ENCODE measurements at regions not wholly inside any gene's neighbourhood (a gene's known extent, or its start where the extent isn't known, plus 50 kb on each side); places are given as distances from the start of the nearest gene placed in this dataset.

DNA sequence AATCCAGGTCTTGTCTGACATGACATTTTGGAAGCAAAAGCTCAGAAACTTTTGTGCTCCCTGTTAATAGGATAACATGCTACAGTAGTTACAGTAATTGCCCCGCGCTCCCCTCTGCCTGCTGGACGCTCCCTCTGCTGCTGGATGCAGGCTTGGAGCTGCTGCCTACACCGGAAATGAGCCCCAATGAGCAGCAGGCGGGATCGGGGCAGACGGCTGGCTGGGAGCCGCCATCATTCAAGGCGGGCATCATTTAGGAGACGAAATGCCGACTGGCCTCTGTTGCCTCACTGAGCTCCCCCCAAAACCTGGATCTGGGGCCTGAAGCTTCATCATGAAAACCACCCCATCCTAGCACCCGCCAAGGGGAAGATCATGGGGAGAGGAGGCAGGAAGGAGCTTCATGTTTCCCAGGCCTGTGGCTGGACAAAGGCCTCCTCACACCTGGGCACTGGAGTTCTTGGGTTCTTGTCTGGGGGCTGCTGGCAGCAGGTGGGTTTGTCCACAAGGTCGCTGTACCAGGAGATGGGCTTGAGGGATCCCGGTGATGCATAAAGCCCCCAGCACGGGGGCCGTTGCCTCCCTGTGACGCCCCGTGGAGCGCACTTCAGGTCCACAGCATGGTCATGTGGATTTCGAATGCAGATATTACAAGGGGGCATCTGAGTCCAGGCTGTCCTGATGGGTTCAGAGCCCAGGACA lies 664.3 kb downstream of the BRD1 start:
- TF ChIP-seq CTCF (IDR thresholded peaks at IDR 0.05) = no peak
- no peak for TF ChIP-seq ZFX (IDR thresholded peaks at IDR 0.05; ENCODE audit: borderline replicate concordance)
